Sigmoid colon (tissue), 4 donors: ENCODE measurements at regions not wholly inside any gene's neighbourhood (a gene's known extent, or its start where the extent isn't known, plus 50 kb on each side); places are given as distances from the start of the nearest gene placed in this dataset.

Experiments
- EP300 ChIP-seq, 4 donors: sonication (generic); formaldehyde crosslinking; IDR thresholded peaks; one replicate each; pipeline ENCODE4 v1.6.1; 2017; ENCODE audit warnings: antibody characterized with exemption in 4 of 4
- POLR2A ChIP-seq, 2 donors: fragments of 450-650 bp; IDR thresholded peaks; one replicate each; pipeline ENCODE4 v1.6.1; 2016; ENCODE audit warnings: antibody characterized with exemption in 2 of 2, mild to moderate bottlenecking in 2 of 2, moderate library complexity in 2 of 2
- POLR2AphosphoS5 ChIP-seq, 4 donors: sonication (generic); formaldehyde crosslinking; IDR thresholded peaks; one replicate each; pipeline ENCODE4 v1.6.1; 2017; ENCODE audit warnings: antibody characterized with exemption in 4 of 4
- TF ChIP-seq, protein P1 (sequence below), 4 experiments: fragments of 450-650 bp in 3 of 4; fragments of 200-600 bp in 1 of 4; IDR thresholded peaks; one replicate each; pipeline ENCODE4 v1.5.1; 2016 to 2019; ENCODE audit warnings: antibody characterized with exemption in 4 of 4, mild to moderate bottlenecking in 3 of 4, moderate library complexity in 2 of 4

DNA sequence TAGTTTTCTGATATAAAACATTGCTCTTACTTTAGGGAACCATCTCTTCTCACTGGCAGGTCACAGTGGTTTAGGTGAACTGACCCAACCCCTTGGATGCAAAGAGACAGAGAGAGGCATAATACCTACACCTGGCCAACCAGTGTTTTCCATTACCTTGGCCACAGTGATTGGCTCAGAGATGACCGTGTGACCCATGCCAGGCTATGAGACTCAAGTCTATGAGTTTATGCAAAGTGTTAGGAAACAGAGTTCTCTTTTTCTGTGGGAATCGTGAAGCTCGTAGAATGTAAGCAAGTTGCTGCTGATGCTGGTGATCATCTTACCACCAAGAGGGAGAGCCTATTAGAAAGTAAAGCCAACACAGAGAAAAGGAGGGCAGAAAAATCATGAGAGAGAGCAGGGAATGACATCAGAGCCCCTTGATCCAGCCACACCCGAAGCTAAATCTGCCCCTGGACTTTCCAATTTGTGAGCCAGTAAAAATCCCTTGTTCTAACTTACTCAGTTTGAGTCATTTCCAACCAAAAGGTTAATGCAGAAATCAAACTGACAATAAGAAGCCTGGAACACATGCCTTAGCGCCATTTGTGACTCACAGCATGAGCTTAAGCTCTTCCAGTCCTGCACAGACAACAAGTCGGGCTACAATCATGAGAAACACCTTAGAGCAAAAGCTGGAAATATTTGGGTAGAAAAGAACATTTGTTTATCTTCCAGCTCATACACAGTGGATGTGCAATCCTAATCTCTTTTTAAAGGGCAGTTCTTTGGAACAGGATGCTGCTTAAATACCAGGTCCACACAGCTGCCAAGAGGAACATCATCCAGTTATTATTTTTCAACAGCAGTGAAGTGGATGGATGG, 81.3 kb upstream of the KAZN start:
- TF ChIP-seq, protein P1, sequence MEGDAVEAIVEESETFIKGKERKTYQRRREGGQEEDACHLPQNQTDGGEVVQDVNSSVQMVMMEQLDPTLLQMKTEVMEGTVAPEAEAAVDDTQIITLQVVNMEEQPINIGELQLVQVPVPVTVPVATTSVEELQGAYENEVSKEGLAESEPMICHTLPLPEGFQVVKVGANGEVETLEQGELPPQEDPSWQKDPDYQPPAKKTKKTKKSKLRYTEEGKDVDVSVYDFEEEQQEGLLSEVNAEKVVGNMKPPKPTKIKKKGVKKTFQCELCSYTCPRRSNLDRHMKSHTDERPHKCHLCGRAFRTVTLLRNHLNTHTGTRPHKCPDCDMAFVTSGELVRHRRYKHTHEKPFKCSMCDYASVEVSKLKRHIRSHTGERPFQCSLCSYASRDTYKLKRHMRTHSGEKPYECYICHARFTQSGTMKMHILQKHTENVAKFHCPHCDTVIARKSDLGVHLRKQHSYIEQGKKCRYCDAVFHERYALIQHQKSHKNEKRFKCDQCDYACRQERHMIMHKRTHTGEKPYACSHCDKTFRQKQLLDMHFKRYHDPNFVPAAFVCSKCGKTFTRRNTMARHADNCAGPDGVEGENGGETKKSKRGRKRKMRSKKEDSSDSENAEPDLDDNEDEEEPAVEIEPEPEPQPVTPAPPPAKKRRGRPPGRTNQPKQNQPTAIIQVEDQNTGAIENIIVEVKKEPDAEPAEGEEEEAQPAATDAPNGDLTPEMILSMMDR (IDR thresholded peaks at IDR 0.05) = no peak
- TF ChIP-seq POLR2AphosphoS5 (IDR thresholded peaks at IDR 0.05) (peak in 3 of 4 donors; percentile 51 to 66 (median 55)), POLR2A (IDR thresholded peaks at IDR 0.05) (no peak), EP300 (IDR thresholded peaks at IDR 0.05) (no peak)
